GM12874 (cell line): ENCODE measurements at regions not wholly inside any gene's neighbourhood (a gene's known extent, or its start where the extent isn't known, plus 50 kb on each side); places are given as distances from the start of the nearest gene placed in this dataset.

Source experiments
- CTCF ChIP-seq: IDR thresholded peaks from 2 replicates; pipeline ENCODE4 v1.5.1; 2011; ENCODE audit warnings: low read depth, mild to moderate bottlenecking, control low read depth, low read length, moderate library complexity; ENCODE audit not compliant: insufficient read depth

- no peak for TF ChIP-seq CTCF
Measured at GRCh38 chr13:78762825-78763224, 103.9 kb upstream of the OBI1 start.

- no peak for TF ChIP-seq CTCF
Measured at GRCh38 chr13:78759704-78760103, 100.7 kb upstream of the OBI1 start.

- no peak for TF ChIP-seq CTCF
Measured at GRCh38 chr13:78758549-78758948, 99.6 kb upstream of the OBI1 start.

GRCh38 chr13:78753435-78753834 is 94.5 kb upstream of the OBI1 start:
- no peak for TF ChIP-seq CTCF

- no peak for TF ChIP-seq CTCF
Measured at GRCh38 chr13:78750735-78751134, 91.8 kb upstream of the OBI1 start.

- no peak for TF ChIP-seq CTCF
Measured at GRCh38 chr13:78743973-78744372, 85.0 kb upstream of the OBI1 start.

- no peak for TF ChIP-seq CTCF
Measured at GRCh38 chr13:78742659-78743058, 83.7 kb upstream of the OBI1 start.

GRCh38 chr13:78736142-78736541 is 77.2 kb upstream of the OBI1 start:
- no peak for TF ChIP-seq CTCF
